H1 (cell line): ENCODE measurements at regions not wholly inside any gene's neighbourhood (a gene's known extent, or its start where the extent isn't known, plus 50 kb on each side); places are given as distances from the start of the nearest gene placed in this dataset.

Experiments
- NANOG ChIP-seq: IDR thresholded peaks from 2 replicates; pipeline ENCODE4 v1.6.1; 2011; ENCODE audit warnings: low read length, low read depth, mild to moderate bottlenecking, inconsistent platforms; ENCODE audit not compliant: insufficient read depth, poor library complexity, severe bottlenecking
- SP2 ChIP-seq: IDR thresholded peaks from 2 replicates; pipeline ENCODE4 v1.6.1; 2012; ENCODE audit warnings: mild to moderate bottlenecking, low read length, inconsistent platforms
- SP4 ChIP-seq: IDR thresholded peaks from 2 replicates; pipeline ENCODE4 v1.6.1; 2012; ENCODE audit warnings: low read length, inconsistent platforms
- YY1 ChIP-seq: IDR thresholded peaks from 2 replicates; pipeline ENCODE4 v1.6.1; 2011; ENCODE audit warnings: low read depth, mild to moderate bottlenecking, low read length
- TF ChIP-seq, protein P1 (sequence below): fragments of 300-600 bp; sonication (generic); IDR thresholded peaks from 2 replicates; pipeline ENCODE4 v1.7.1; 2012; ENCODE audit warnings: low read length, moderate library complexity, mild to moderate bottlenecking, inconsistent platforms; ENCODE audit not compliant: insufficient replicate concordance

GRCh38 chr2:212773808-212774339 lies 235.3 kb upstream of the ERBB4 start (continued):
- TF ChIP-seq, protein P1, sequence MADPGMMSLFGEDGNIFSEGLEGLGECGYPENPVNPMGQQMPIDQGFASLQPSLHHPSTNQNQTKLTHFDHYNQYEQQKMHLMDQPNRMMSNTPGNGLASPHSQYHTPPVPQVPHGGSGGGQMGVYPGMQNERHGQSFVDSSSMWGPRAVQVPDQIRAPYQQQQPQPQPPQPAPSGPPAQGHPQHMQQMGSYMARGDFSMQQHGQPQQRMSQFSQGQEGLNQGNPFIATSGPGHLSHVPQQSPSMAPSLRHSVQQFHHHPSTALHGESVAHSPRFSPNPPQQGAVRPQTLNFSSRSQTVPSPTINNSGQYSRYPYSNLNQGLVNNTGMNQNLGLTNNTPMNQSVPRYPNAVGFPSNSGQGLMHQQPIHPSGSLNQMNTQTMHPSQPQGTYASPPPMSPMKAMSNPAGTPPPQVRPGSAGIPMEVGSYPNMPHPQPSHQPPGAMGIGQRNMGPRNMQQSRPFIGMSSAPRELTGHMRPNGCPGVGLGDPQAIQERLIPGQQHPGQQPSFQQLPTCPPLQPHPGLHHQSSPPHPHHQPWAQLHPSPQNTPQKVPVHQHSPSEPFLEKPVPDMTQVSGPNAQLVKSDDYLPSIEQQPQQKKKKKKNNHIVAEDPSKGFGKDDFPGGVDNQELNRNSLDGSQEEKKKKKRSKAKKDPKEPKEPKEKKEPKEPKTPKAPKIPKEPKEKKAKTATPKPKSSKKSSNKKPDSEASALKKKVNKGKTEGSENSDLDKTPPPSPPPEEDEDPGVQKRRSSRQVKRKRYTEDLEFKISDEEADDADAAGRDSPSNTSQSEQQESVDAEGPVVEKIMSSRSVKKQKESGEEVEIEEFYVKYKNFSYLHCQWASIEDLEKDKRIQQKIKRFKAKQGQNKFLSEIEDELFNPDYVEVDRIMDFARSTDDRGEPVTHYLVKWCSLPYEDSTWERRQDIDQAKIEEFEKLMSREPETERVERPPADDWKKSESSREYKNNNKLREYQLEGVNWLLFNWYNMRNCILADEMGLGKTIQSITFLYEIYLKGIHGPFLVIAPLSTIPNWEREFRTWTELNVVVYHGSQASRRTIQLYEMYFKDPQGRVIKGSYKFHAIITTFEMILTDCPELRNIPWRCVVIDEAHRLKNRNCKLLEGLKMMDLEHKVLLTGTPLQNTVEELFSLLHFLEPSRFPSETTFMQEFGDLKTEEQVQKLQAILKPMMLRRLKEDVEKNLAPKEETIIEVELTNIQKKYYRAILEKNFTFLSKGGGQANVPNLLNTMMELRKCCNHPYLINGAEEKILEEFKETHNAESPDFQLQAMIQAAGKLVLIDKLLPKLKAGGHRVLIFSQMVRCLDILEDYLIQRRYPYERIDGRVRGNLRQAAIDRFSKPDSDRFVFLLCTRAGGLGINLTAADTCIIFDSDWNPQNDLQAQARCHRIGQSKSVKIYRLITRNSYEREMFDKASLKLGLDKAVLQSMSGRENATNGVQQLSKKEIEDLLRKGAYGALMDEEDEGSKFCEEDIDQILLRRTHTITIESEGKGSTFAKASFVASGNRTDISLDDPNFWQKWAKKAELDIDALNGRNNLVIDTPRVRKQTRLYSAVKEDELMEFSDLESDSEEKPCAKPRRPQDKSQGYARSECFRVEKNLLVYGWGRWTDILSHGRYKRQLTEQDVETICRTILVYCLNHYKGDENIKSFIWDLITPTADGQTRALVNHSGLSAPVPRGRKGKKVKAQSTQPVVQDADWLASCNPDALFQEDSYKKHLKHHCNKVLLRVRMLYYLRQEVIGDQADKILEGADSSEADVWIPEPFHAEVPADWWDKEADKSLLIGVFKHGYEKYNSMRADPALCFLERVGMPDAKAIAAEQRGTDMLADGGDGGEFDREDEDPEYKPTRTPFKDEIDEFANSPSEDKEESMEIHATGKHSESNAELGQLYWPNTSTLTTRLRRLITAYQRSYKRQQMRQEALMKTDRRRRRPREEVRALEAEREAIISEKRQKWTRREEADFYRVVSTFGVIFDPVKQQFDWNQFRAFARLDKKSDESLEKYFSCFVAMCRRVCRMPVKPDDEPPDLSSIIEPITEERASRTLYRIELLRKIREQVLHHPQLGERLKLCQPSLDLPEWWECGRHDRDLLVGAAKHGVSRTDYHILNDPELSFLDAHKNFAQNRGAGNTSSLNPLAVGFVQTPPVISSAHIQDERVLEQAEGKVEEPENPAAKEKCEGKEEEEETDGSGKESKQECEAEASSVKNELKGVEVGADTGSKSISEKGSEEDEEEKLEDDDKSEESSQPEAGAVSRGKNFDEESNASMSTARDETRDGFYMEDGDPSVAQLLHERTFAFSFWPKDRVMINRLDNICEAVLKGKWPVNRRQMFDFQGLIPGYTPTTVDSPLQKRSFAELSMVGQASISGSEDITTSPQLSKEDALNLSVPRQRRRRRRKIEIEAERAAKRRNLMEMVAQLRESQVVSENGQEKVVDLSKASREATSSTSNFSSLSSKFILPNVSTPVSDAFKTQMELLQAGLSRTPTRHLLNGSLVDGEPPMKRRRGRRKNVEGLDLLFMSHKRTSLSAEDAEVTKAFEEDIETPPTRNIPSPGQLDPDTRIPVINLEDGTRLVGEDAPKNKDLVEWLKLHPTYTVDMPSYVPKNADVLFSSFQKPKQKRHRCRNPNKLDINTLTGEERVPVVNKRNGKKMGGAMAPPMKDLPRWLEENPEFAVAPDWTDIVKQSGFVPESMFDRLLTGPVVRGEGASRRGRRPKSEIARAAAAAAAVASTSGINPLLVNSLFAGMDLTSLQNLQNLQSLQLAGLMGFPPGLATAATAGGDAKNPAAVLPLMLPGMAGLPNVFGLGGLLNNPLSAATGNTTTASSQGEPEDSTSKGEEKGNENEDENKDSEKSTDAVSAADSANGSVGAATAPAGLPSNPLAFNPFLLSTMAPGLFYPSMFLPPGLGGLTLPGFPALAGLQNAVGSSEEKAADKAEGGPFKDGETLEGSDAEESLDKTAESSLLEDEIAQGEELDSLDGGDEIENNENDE = no peak
- TF ChIP-seq SP4 = no peak
- no peak for TF ChIP-seq NANOG
- TF ChIP-seq YY1 = no peak
- no peak for TF ChIP-seq SP2
